Breast epithelium (tissue), 3 donors: ENCODE measurements at regions not wholly inside any gene's neighbourhood (a gene's known extent, or its start where the extent isn't known, plus 50 kb on each side); places are given as distances from the start of the nearest gene placed in this dataset.

Experiments used
- POLR2AphosphoS5 ChIP-seq, 3 donors: sonication (generic); formaldehyde crosslinking; IDR thresholded peaks; one replicate each; pipeline ENCODE4 v1.6.1; 2017; ENCODE audit warnings: antibody characterized with exemption in 3 of 3
- TF ChIP-seq, protein P1 (sequence below), 3 donors: fragments of 450-650 bp; IDR thresholded peaks; one replicate each; pipeline ENCODE4 v1.5.1; 2016 to 2017; ENCODE audit warnings: antibody characterized with exemption in 3 of 3, mild to moderate bottlenecking in 3 of 3, moderate library complexity in 3 of 3

DNA sequence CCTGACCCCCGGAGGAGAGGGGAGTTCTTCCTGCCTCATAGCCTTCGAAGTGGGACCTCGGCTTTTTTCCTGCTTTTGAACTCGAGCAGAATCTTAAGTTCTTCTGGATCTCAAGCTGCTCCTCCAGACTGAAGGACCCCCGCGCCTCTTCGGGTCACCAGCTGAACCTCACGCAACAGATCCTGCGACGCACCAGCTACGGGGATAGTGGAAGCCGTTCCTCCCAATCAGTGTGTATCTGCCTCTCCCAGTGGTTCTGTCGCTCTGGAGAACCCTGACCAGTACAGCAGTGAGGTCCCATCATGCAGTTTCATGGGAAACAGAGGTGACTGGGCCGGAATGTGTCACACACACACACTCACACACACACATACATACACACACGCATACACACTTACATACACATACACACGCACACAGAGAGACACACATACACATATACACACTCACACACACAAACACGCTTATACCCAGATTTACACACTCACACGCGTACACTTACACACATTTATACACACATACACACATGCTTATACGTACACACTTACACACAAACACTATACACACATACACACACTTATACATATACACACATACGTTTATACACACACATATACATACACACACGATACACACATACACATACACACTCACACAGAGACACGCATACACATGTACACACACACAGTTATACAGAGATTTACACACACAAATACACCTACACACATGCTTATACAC, 170.0 kb downstream of the TTLL2 start:
- TF ChIP-seq, protein P1, sequence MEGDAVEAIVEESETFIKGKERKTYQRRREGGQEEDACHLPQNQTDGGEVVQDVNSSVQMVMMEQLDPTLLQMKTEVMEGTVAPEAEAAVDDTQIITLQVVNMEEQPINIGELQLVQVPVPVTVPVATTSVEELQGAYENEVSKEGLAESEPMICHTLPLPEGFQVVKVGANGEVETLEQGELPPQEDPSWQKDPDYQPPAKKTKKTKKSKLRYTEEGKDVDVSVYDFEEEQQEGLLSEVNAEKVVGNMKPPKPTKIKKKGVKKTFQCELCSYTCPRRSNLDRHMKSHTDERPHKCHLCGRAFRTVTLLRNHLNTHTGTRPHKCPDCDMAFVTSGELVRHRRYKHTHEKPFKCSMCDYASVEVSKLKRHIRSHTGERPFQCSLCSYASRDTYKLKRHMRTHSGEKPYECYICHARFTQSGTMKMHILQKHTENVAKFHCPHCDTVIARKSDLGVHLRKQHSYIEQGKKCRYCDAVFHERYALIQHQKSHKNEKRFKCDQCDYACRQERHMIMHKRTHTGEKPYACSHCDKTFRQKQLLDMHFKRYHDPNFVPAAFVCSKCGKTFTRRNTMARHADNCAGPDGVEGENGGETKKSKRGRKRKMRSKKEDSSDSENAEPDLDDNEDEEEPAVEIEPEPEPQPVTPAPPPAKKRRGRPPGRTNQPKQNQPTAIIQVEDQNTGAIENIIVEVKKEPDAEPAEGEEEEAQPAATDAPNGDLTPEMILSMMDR (IDR thresholded peaks at IDR 0.05), result no peak
- no peak for TF ChIP-seq POLR2AphosphoS5 (IDR thresholded peaks at IDR 0.05)
